Naive thymus-derived CD4-positive, alpha-beta T cell (primary cell): ENCODE measurements at regions not wholly inside any gene's neighbourhood (a gene's known extent, or its start where the extent isn't known, plus 50 kb on each side); places are given as distances from the start of the nearest gene placed in this dataset.

Experiments used
- ATAC-seq: fragments of 150-1000 bp; cut with Tn5 transposase; 2 replicates; pipeline ENCODE4 v1.10.0; 2021; ENCODE audit warnings: mild to moderate bottlenecking, moderate library complexity
- CTCF ChIA-PET: fragments of 350-600 bp; sonication (Branson Sonifier 250); formaldehyde crosslinking; loops from one replicate; lab custom pipeline; 2021; ENCODE audit warnings: antibody characterized with exemption; lab: Charles Lee
- POLR2A ChIA-PET: fragments of 350-600 bp; sonication (Branson Sonifier 250); formaldehyde crosslinking; loops from one replicate; lab custom pipeline; 2021; ENCODE audit warnings: antibody characterized with exemption, inconsistent platforms; lab: Charles Lee
- DNase-seq, 9 donors: peaks; one replicate each; pipeline versions ENCODE4 v3.0.0 to v3.0.0-alpha.2; 2020 to 2022; ENCODE audit warnings: mixed read lengths in 1 of 9
- H3K27ac ChIP-seq: one replicate; pipeline ENCODE4 v1.7.0; 2013; ENCODE audit warnings: mild to moderate bottlenecking, low read depth, low read length, moderate library complexity
- H3K27me3 ChIP-seq, 2 donors: one replicate each; pipeline ENCODE4 v1.7.0; 2013; ENCODE audit warnings: low read length in 2 of 2, mild to moderate bottlenecking in 2 of 2, moderate library complexity in 2 of 2; ENCODE audit not compliant: control insufficient read depth in 2 of 2, insufficient read depth in 2 of 2
- H3K36me3 ChIP-seq, 3 experiments: 1 replicate in 2 of 3; 2 replicates in 1 of 3; pipeline ENCODE4 v1.7.0; 2013; ENCODE audit warnings: low read length in 3 of 3, mild to moderate bottlenecking in 3 of 3, moderate library complexity in 1 of 3; ENCODE audit not compliant: insufficient read depth in 3 of 3, control insufficient read depth in 2 of 3
- H3K4me1 ChIP-seq, 2 donors: one replicate each; pipeline ENCODE4 v1.7.0; 2013; ENCODE audit warnings: low read length in 2 of 2, mild to moderate bottlenecking in 2 of 2, moderate library complexity in 1 of 2; ENCODE audit not compliant: control insufficient read depth in 2 of 2, insufficient read depth in 2 of 2
- H3K4me3 ChIP-seq: 2 replicates; pipeline ENCODE4 v1.7.0; 2013; ENCODE audit warnings: mild to moderate bottlenecking, low read length
- H3K9me3 ChIP-seq, 3 experiments: 1 replicate in 2 of 3; 2 replicates in 1 of 3; pipeline ENCODE4 v1.7.0; 2013; ENCODE audit warnings: low read length in 3 of 3; ENCODE audit not compliant: control insufficient read depth in 2 of 3
- H3K27ac Mint-ChIP-seq, 9 donors: one replicate each; pipeline ENCODE4 v1.8.0; 2020 to 2022; ENCODE audit warnings: mixed read lengths in 9 of 9, mild to moderate bottlenecking in 8 of 9, moderate library complexity in 5 of 9, inconsistent platforms in 2 of 9
- H3K27me3 Mint-ChIP-seq, 5 donors: one replicate each; pipeline ENCODE4 v1.8.0; 2021 to 2022; ENCODE audit warnings: mixed read lengths in 5 of 5, mild to moderate bottlenecking in 1 of 5
- H3K36me3 Mint-ChIP-seq, 5 donors: one replicate each; pipeline ENCODE4 v1.8.0; 2020 to 2022; ENCODE audit warnings: mixed read lengths in 5 of 5, mild to moderate bottlenecking in 3 of 5, inconsistent platforms in 1 of 5
- H3K4me1 Mint-ChIP-seq, 7 donors: one replicate each; pipeline ENCODE4 v1.8.0; 2020 to 2022; ENCODE audit warnings: mixed read lengths in 7 of 7, mild to moderate bottlenecking in 3 of 7, inconsistent platforms in 1 of 7
- H3K4me3 Mint-ChIP-seq, 10 donors: one replicate each; pipeline ENCODE4 v1.8.0; 2020 to 2022; ENCODE audit warnings: mild to moderate bottlenecking in 10 of 10, mixed read lengths in 10 of 10, moderate library complexity in 6 of 10, inconsistent platforms in 2 of 10
- H3K9me3 Mint-ChIP-seq, 11 donors: one replicate each; pipeline ENCODE4 v1.8.0; 2020 to 2022; ENCODE audit warnings: mixed read lengths in 11 of 11, mild to moderate bottlenecking in 4 of 11, inconsistent platforms in 1 of 11, moderate library complexity in 1 of 11
- intact Hi-C, 2 donors: fragments of 100-400 bp; cut with micrococcal nuclease; formaldehyde crosslinking; loops; one replicate each; pipeline ENCODE4 v1.15.1; 2023

DNA sequence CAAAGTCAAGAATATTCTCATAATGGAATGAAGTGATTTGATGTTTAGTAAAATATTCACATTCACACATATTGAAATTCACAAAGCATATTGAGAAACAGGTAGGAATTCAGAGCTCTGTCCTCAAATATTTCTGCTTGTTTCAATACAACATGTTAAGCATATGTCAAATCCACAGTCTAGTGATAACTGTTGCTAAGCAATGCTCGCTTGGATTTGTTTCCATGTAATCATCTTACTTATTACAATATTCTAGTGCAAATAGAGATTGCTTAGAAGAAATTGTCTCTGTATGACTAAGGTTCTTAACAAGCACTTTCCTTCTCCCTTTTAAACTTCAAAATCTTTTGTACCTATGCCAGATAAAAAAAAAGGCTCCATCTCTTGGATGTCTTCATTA, 995.7 kb downstream of the CDH18 start:
- H3K27me3 ChIP-seq = no peaks in the 10 kb centered on the region
- CTCF ChIA-PET = no interaction called here

DNA sequence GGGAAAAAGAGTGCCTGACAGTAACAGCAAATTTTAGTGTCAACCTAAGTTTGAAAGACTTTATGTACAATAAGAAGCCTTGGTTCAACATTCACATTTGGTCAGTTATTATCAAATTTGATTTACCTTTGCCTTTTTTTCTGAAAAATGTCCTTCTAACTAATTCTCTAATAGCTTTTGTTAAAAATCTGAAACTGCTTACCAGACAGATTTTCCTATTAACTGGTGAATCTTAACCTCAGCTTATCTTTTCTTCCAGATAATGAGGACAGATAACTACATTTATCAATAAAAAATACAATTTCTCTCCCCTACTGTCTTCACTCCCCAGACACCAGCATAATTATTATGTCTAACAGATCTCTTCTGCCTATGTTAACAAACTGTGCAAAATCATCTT, 988.5 kb downstream of the CDH18 start:
- Mint-ChIP-seq H3K27ac (no peak overlapping the region), H3K4me3 (no peak overlapping the region), H3K4me1 (no peaks in the 10 kb centered on the region), H3K36me3 (no peaks in the 10 kb centered on the region), H3K27me3 (no peaks in the 10 kb centered on the region), H3K9me3 (peaks cover 0 to 8% (median under 1%) of the 10 kb centered on the region in 11 donors)
- Histone ChIP-seq H3K4me3 (no peak overlapping the region), H3K4me1 (no peaks in the 10 kb centered on the region), H3K27me3 (no peaks in the 10 kb centered on the region), H3K27ac (no peak overlapping the region), H3K9me3 (peaks cover 0 to 2% (median 0%) of the 10 kb centered on the region in 3 experiments), H3K36me3 (no peaks in the 10 kb centered on the region)
- ChIA-PET POLR2A (no interaction called here), CTCF (no interaction called here)
- DNase-seq (no peak), ATAC-seq (no peak)
- intact Hi-C loops = no loop called here

More for the DNA sequence above, 995.7 kb downstream of the CDH18 start:
- POLR2A ChIA-PET = no interaction called here
- no peaks in the 10 kb centered on the region for H3K4me1 Mint-ChIP-seq
- H3K4me3 Mint-ChIP-seq = no peak overlapping the region
- Histone ChIP-seq H3K4me3 (no peak overlapping the region), H3K36me3 (no peaks in the 10 kb centered on the region), H3K4me1 (no peaks in the 10 kb centered on the region), H3K27ac (no peak overlapping the region), H3K9me3 (no peaks in the 10 kb centered on the region)
- no peaks in the 10 kb centered on the region for H3K27me3 Mint-ChIP-seq
- H3K36me3 Mint-ChIP-seq = no peaks in the 10 kb centered on the region
- H3K9me3 Mint-ChIP-seq = peaks cover 0 to 8% (median 2%) of the 10 kb centered on the region in 11 donors
- intact Hi-C loops = no loop called here
- no peak overlapping the region for H3K27ac Mint-ChIP-seq
- DNase-seq = no peak
- no peak for ATAC-seq

DNA sequence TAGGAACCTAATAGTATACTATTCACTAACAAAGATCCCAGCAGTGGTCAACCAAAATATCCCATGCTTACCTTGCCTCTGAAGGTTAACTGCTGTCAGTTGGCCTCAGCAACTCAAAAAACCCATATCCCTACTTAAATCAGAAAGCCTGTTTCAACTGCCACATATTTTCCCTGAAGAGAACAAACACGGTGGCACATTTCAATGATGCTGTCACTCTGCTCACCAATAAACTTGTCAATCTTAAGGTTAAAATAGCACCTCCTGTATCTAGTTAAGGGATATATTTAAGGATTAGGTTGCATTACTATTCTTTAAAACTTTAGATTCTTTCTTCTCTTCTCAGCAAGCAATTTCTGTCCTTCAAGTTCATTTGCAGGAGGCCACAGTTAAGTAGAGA, 986.9 kb downstream of the CDH18 start:
- peaks cover 0 to 4% (median 0%) of the 10 kb centered on the region in 3 experiments for H3K9me3 ChIP-seq
- Mint-ChIP-seq H3K36me3 (no peaks in the 10 kb centered on the region), H3K4me1 (no peaks in the 10 kb centered on the region), H3K4me3 (no peak overlapping the region), H3K9me3 (peaks cover 0 to 14% (median 4%) of the 10 kb centered on the region in 11 donors), H3K27me3 (no peaks in the 10 kb centered on the region), H3K27ac (no peak overlapping the region)
- no peaks in the 10 kb centered on the region for H3K36me3 ChIP-seq
- no peak for ATAC-seq
- H3K27ac ChIP-seq = no peak overlapping the region
- no peak for DNase-seq
- H3K27me3 ChIP-seq = no peaks in the 10 kb centered on the region
- H3K4me1 ChIP-seq = no peaks in the 10 kb centered on the region
- no peak overlapping the region for H3K4me3 ChIP-seq
- ChIA-PET CTCF (no interaction called here), POLR2A (no interaction called here)
- intact Hi-C loops = no loop called here

DNA sequence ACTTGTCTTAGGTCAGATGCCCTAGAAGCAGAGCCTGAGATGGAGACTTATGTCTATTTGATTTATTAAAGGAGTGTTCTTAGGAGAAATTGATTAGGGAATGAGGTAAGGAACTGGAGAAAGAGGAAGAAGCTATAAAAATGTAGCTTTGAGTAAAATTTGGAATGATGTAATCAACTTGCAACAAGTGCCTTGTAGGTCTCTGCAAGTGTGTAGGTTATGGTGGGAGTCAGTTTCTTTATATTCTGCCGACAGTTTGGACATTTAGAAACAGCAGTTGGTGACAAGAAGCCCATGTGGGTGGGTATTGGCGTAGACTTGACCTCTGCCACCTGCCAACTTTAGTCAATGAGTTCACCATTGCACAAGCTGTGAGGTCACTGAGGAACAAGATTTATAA, 986.5 kb downstream of the CDH18 start:
- ATAC-seq (no peak), DNase-seq (no peak)
- Histone ChIP-seq H3K36me3 (no peaks in the 10 kb centered on the region), H3K9me3 (peaks cover 0 to 4% (median 0%) of the 10 kb centered on the region in 3 experiments), H3K4me1 (no peaks in the 10 kb centered on the region), H3K27ac (no peak overlapping the region), H3K27me3 (no peaks in the 10 kb centered on the region), H3K4me3 (no peak overlapping the region)
- Mint-ChIP-seq H3K4me1 (no peaks in the 10 kb centered on the region), H3K4me3 (no peak overlapping the region), H3K27me3 (no peaks in the 10 kb centered on the region), H3K9me3 (peaks cover 0 to 14% (median 4%) of the 10 kb centered on the region in 11 donors), H3K27ac (no peak overlapping the region), H3K36me3 (no peaks in the 10 kb centered on the region)
- intact Hi-C loops = no loop called here
- POLR2A ChIA-PET = no interaction called here
- CTCF ChIA-PET = no interaction called here

DNA sequence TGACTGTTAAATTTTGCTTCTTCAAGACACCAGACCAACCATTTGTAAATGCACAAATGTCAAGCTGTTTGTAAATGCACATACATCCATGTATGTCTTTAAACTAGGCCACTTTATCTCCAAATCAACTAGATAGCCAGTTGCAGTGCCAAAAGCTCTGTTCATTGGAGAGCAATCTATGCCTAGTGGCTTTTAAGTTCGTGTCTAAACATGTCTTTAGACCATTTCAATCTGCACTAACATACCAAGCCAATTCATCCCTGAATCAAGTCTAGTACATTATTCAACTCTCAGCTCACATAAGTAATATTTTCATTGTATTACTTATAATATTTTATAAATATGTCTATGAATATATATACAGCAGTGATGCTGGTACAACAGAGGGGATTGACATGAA, 985.9 kb downstream of the CDH18 start:
- H3K36me3 Mint-ChIP-seq = no peaks in the 10 kb centered on the region
- H3K4me1 Mint-ChIP-seq = no peaks in the 10 kb centered on the region
- H3K27me3 Mint-ChIP-seq = no peaks in the 10 kb centered on the region
- Histone ChIP-seq H3K9me3 (peaks cover 0 to 4% (median 0%) of the 10 kb centered on the region in 3 experiments), H3K4me1 (no peaks in the 10 kb centered on the region), H3K27ac (no peak overlapping the region), H3K36me3 (no peaks in the 10 kb centered on the region), H3K27me3 (no peaks in the 10 kb centered on the region), H3K4me3 (no peak overlapping the region)
- ATAC-seq (no peak), DNase-seq (no peak)
- peaks cover 0 to 14% (median 4%) of the 10 kb centered on the region in 11 donors for H3K9me3 Mint-ChIP-seq
- intact Hi-C loops = no loop called here
- CTCF ChIA-PET = no interaction called here
- POLR2A ChIA-PET = no interaction called here
- no peak overlapping the region for H3K4me3 Mint-ChIP-seq
- H3K27ac Mint-ChIP-seq = no peak overlapping the region

DNA sequence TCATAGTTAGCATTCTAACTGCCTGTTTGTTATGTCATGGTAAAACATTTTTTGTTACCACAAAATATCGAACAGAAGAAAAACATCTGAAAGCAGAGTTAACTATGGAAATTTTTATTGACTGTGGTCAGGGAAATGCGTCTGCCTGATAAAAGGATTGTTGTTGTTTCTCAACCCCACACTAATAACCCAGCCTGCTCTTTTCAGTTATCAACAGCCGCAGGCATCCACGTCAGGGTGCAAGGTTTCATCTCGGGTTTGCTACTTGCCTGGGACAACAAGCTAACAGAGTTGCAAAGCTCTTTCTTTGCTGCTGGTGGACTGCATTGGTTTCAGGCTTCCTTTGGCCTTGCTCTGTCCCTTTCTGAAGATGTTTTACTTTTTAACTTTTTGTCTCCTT, 969.2 kb downstream of the CDH18 start:
- no peaks in the 10 kb centered on the region for H3K4me1 Mint-ChIP-seq
- POLR2A ChIA-PET = no interaction called here
- Histone ChIP-seq H3K4me1 (no peaks in the 10 kb centered on the region), H3K9me3 (no peaks in the 10 kb centered on the region), H3K27ac (no peak overlapping the region), H3K4me3 (no peak overlapping the region), H3K27me3 (no peaks in the 10 kb centered on the region), H3K36me3 (no peaks in the 10 kb centered on the region)
- H3K27ac Mint-ChIP-seq = no peak overlapping the region
- H3K4me3 Mint-ChIP-seq = no peak overlapping the region
- intact Hi-C loops = no loop called here
- no peaks in the 10 kb centered on the region for H3K36me3 Mint-ChIP-seq
- CTCF ChIA-PET = no interaction called here
- no peaks in the 10 kb centered on the region for H3K27me3 Mint-ChIP-seq
- H3K9me3 Mint-ChIP-seq = peaks cover 1 to 25% (median 5%) of the 10 kb centered on the region in 11 donors
- no peak for DNase-seq
- ATAC-seq = no peak

DNA sequence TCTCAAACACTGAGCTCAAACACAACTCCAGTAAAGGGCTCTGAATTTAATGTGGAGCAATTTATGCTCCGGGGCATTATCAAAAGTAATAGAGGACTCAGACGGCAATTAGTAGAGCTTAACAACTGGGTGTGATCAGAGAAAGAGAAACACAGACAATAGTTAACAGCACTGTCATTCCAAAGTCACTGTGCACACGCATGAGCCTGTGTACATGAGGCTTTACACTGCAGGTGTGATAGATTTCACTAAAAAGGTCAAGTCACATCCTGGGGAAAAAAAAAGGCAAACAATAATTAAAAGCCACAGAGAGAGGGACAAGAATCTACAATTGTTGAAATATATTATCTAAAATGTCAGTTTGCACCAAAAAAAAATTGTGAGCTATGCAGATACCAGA, 956.5 kb downstream of the CDH18 start:
- Mint-ChIP-seq H3K27me3 (no peaks in the 10 kb centered on the region), H3K9me3 (peaks cover 0 to 15% (median 3%) of the 10 kb centered on the region in 11 donors), H3K27ac (no peak overlapping the region), H3K36me3 (no peaks in the 10 kb centered on the region), H3K4me1 (no peaks in the 10 kb centered on the region), H3K4me3 (no peak overlapping the region)
- H3K27me3 ChIP-seq = no peaks in the 10 kb centered on the region
- POLR2A ChIA-PET = no interaction called here
- ATAC-seq = no peak
- no peak overlapping the region for H3K27ac ChIP-seq
- DNase-seq = no peak
- intact Hi-C loops = no loop called here
- H3K9me3 ChIP-seq = no peaks in the 10 kb centered on the region
- H3K4me3 ChIP-seq = no peak overlapping the region
- H3K4me1 ChIP-seq = no peaks in the 10 kb centered on the region
- CTCF ChIA-PET = no interaction called here
- H3K36me3 ChIP-seq = no peaks in the 10 kb centered on the region
